ENCODE measurements at regions not wholly inside any gene's neighbourhood (a gene's known extent, or its start where the extent isn't known, plus 50 kb on each side); places are given as distances from the start of the nearest gene placed in this dataset.

- DNase-seq (ENCODE audit: extremely low spot score, unreplicated experiment), result no peak
- Mint-ChIP-seq H3K4me1 (ENCODE audit: unreplicated experiment) (no peaks in the 10 kb centered on the region), H3K9me3 (ENCODE audit: unreplicated experiment) (no peaks in the 10 kb centered on the region), H3K36me3 (ENCODE audit: unreplicated experiment) (no peaks in the 10 kb centered on the region), H3K27ac (ENCODE audit: unreplicated experiment) (no peak overlapping the region), H3K4me3 (ENCODE audit: unreplicated experiment) (no peak overlapping the region), H3K27me3 (ENCODE audit: unreplicated experiment) (no peaks in the 10 kb centered on the region)
- no peak for TF ChIP-seq CTCF (IDR thresholded peaks at IDR 0.05)
Observed at GRCh38 chr4:44871133-44871532, 144.8 kb upstream of the GNPDA2 start.

GRCh38 chr4:44869985-44870384 lies 143.6 kb upstream of the GNPDA2 start:
- Mint-ChIP-seq H3K4me3 (ENCODE audit: unreplicated experiment) (no peak overlapping the region), H3K27ac (ENCODE audit: unreplicated experiment) (no peak overlapping the region), H3K9me3 (ENCODE audit: unreplicated experiment) (no peaks in the 10 kb centered on the region), H3K4me1 (ENCODE audit: unreplicated experiment) (no peaks in the 10 kb centered on the region), H3K36me3 (ENCODE audit: unreplicated experiment) (no peaks in the 10 kb centered on the region), H3K27me3 (ENCODE audit: unreplicated experiment) (no peaks in the 10 kb centered on the region)
- no peak for DNase-seq (ENCODE audit: extremely low spot score, unreplicated experiment)
- TF ChIP-seq CTCF (IDR thresholded peaks at IDR 0.05), result no peak

DNA sequence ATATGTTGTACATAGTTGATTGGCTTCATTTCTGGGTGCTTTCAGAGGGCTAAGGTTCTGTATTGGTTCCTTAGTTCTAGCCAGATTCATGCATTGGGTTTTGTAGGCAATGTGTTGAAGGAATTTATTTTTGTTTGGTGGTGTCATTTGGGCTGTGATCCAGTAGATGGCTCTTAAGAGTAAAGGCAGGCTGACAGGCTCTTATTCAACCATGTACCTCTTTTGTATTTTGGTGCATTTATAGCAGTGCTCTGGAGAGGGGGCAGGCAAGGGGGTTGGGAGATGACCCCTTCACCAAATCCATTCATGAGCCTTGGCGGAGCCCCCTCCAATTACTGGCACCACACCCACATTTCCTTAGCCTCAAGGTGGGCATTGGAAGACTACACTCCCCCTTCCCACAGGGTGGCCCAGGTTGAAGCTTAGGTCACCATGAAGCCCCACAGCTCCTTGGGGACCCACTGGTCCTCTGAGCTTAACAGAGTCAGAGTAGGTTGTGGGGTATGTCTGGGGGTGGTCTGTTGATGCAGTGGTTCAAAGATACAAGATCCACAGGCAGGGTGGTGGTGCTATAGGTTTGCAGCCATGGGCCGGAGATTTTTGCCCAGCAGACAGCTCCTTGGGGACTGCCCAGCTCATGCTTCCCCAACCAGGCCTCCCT lies 143.0 kb upstream of the GNPDA2 start:
- DNase-seq (ENCODE audit: extremely low spot score, unreplicated experiment), result no peak
- TF ChIP-seq CTCF (IDR thresholded peaks at IDR 0.05), result no peak
- H3K4me1 Mint-ChIP-seq (ENCODE audit: unreplicated experiment), result no peaks in the 10 kb centered on the region
- no peaks in the 10 kb centered on the region for H3K9me3 Mint-ChIP-seq (ENCODE audit: unreplicated experiment)
- H3K27me3 Mint-ChIP-seq (ENCODE audit: unreplicated experiment), result no peaks in the 10 kb centered on the region
- H3K36me3 Mint-ChIP-seq (ENCODE audit: unreplicated experiment), result no peaks in the 10 kb centered on the region
- H3K4me3 Mint-ChIP-seq (ENCODE audit: unreplicated experiment), result no peak overlapping the region
- H3K27ac Mint-ChIP-seq (ENCODE audit: unreplicated experiment), result no peak overlapping the region

DNA sequence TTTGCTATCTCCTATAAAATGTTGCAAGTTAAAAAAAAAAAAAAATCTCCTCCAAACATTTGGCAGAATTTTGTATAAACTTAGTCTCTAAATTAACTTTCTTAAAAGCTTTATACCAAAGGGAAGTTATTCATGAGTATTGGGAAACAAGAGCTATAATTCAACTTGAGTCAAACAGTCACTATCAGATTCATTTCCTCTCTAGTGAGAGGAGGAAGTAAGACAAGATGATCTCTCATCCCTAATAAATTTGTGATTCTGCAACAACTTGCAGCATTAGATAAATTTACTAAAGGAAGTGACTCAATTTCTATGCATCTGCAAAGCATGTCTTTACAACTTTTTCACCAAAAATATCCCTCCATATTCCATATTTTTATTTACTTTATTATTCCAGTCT lies 135.4 kb upstream of the GNPDA2 start:
- Mint-ChIP-seq H3K27me3 (ENCODE audit: unreplicated experiment) (no peaks in the 10 kb centered on the region), H3K9me3 (ENCODE audit: unreplicated experiment) (no peaks in the 10 kb centered on the region), H3K4me3 (ENCODE audit: unreplicated experiment) (no peak overlapping the region), H3K27ac (ENCODE audit: unreplicated experiment) (no peak overlapping the region), H3K36me3 (ENCODE audit: unreplicated experiment) (no peaks in the 10 kb centered on the region), H3K4me1 (ENCODE audit: unreplicated experiment) (peaks cover 7% of the 10 kb centered on the region)
- TF ChIP-seq CTCF (IDR thresholded peaks at IDR 0.05), result no peak
- DNase-seq (ENCODE audit: extremely low spot score, unreplicated experiment), result no peak

DNA sequence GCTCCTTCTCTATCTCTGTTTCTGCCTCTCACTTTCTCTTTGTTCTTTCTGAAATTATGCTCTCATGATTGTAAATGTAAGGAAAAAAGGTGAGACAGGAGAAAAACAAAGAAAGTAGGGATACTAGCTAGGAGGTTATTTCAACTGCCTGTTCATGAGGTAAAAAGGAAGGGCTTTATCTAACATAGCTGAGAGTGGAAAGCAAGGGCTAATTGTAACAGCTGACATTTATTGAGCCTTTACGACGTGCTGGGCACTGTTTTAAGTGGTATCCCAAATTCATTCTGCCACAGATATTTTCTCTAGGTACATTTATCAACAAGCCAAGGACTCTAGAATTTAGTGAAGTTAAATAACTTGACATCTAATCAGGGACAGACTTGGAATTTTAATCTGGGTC lies 133.1 kb upstream of the GNPDA2 start:
- no peak for TF ChIP-seq CTCF (IDR thresholded peaks at IDR 0.05)
- peaks cover under 1% of the 10 kb centered on the region for H3K9me3 Mint-ChIP-seq (ENCODE audit: unreplicated experiment)
- no peak overlapping the region for H3K4me3 Mint-ChIP-seq (ENCODE audit: unreplicated experiment)
- no peaks in the 10 kb centered on the region for H3K27me3 Mint-ChIP-seq (ENCODE audit: unreplicated experiment)
- no peak for DNase-seq (ENCODE audit: extremely low spot score, unreplicated experiment)
- no peaks in the 10 kb centered on the region for H3K36me3 Mint-ChIP-seq (ENCODE audit: unreplicated experiment)
- peaks cover 7% of the 10 kb centered on the region for H3K4me1 Mint-ChIP-seq (ENCODE audit: unreplicated experiment)
- H3K27ac Mint-ChIP-seq (ENCODE audit: unreplicated experiment), result no peak overlapping the region

All from osteocyte (in vitro differentiated cells).